ENCODE measurements at regions not wholly inside any gene's neighbourhood (a gene's known extent, or its start where the extent isn't known, plus 50 kb on each side); places are given as distances from the start of the nearest gene placed in this dataset.

DNA sequence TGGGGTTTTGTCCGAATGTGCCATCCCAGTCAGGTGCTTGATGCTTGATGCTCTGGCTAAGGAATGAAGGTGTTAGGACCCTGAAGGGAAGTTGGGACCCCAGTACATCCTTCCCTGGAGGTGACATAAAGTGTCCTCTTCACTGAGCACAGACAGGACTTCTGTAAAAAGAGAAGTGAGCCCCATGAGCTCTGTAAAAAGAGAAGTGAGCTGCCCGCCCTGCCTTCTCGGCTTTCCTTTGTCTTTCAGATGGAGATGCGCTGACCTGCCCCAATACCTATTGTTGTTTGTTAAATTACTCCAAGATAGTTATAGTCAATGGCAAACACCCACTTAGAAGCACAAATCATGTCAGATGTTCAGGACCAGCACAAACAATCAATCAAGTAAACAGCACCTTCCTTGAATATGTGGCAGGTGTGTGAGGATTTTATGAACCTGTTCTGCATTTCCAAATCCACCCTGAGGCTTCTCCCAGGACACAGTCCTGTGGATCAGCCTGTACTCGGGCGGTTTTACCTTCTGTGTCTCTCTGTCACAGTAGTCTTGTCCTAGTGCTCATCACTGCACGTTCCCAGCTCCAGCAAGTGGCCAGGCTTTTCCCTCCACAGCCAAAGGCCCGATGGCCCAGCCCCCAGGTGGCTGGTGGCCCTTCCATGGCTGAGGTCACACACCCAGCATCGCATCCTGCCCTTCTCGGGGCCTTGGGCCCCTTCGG, 191.4 kb downstream of the MTRR start:
- CTCF ChIA-PET, result no interaction called here

More for the DNA sequence above, 191.4 kb downstream of the MTRR start:
- no peak overlapping the region for H3K4me3 ChIP-seq (replicated peaks in 1 of 3; ENCODE audit: insufficient read depth in 1 of 3, low read depth in 1 of 3, low read length in 3 of 3)
- H4K20me1 ChIP-seq (replicated peaks; ENCODE audit: control insufficient read depth, extremely low read depth, insufficient read depth, low read length), result no peaks in the 10 kb centered on the region
- H3K4me1 ChIP-seq (ENCODE audit: control insufficient read depth, extremely low read depth, insufficient read depth, low read length), result no peaks in the 10 kb centered on the region
- H2AFZ ChIP-seq (ENCODE audit: low read depth, low read length), result no peak overlapping the region
- H3K4me2 ChIP-seq (ENCODE audit: insufficient read depth, low read length), result no peak overlapping the region
- H3K9ac ChIP-seq (replicated peaks; ENCODE audit: extremely low read depth, insufficient read depth, low read length), result no peak overlapping the region
- intact Hi-C loops (cut with micrococcal nuclease) (no loop called here), dilution Hi-C loops (cut with MboI; ENCODE audit: extremely low pct_ligation_motif_present, low sequenced_read_pairs) (no loop called here)
- BruUV-seq (replicated peaks), result no TSS peak
- TF ChIP-seq, protein P1, sequence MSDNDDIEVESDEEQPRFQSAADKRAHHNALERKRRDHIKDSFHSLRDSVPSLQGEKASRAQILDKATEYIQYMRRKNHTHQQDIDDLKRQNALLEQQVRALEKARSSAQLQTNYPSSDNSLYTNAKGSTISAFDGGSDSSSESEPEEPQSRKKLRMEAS (IDR thresholded peaks at IDR 0.05; ENCODE audit: insufficient read depth, insufficient read length), result no peak
- TF ChIP-seq JUN (IDR thresholded peaks at IDR 0.05; ENCODE audit: borderline replicate concordance, insufficient read depth, insufficient read length, low read depth) (no peak), FOS (IDR thresholded peaks at IDR 0.05; ENCODE audit: borderline replicate concordance, insufficient read depth, low read length) (no peak), POLR2A (IDR thresholded peaks at IDR 0.05; ENCODE audit: low read depth, low read length) (no peak)
- TF ChIP-seq, protein P2, sequence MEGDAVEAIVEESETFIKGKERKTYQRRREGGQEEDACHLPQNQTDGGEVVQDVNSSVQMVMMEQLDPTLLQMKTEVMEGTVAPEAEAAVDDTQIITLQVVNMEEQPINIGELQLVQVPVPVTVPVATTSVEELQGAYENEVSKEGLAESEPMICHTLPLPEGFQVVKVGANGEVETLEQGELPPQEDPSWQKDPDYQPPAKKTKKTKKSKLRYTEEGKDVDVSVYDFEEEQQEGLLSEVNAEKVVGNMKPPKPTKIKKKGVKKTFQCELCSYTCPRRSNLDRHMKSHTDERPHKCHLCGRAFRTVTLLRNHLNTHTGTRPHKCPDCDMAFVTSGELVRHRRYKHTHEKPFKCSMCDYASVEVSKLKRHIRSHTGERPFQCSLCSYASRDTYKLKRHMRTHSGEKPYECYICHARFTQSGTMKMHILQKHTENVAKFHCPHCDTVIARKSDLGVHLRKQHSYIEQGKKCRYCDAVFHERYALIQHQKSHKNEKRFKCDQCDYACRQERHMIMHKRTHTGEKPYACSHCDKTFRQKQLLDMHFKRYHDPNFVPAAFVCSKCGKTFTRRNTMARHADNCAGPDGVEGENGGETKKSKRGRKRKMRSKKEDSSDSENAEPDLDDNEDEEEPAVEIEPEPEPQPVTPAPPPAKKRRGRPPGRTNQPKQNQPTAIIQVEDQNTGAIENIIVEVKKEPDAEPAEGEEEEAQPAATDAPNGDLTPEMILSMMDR (IDR thresholded peaks at IDR 0.05; ENCODE audit: extremely low read depth in 1 of 2, insufficient read depth in 1 of 2, low read depth in 1 of 2, low read length in 2 of 2), result no peak
- peaks cover 9% of the 10 kb centered on the region for H3K9me3 ChIP-seq (replicated peaks; ENCODE audit: control insufficient read depth, insufficient read depth, low read length)
- H3K36me3 ChIP-seq (ENCODE audit: control insufficient read depth in 2 of 2, extremely low read depth in 1 of 2, insufficient read depth in 2 of 2, low read length in 2 of 2), result no peaks in the 10 kb centered on the region
- H3K27me3 ChIP-seq (ENCODE audit: control insufficient read depth in 2 of 2, insufficient read depth in 2 of 2, low read length in 2 of 2), result no peaks in the 10 kb centered on the region
- DNase-seq (ENCODE audit: low read depth, low spot score), result no peak
- no peak overlapping the region for H3K27ac ChIP-seq (ENCODE audit: insufficient read depth, low read depth, low read length)
- FAIRE-seq, result no peak
- no peaks in the 10 kb centered on the region for H3K79me2 ChIP-seq (ENCODE audit: control insufficient read depth, insufficient read depth, low read length)
- POLR2A ChIA-PET, result no interaction called here
- H3K9me1 ChIP-seq (replicated peaks; ENCODE audit: control insufficient read depth, extremely low read depth, insufficient read depth, low read length), result no peaks in the 10 kb centered on the region

Data from endothelial cell of umbilical vein (primary cell).